PFSK-1 (cell line): ENCODE measurements at regions not wholly inside any gene's neighbourhood (a gene's known extent, or its start where the extent isn't known, plus 50 kb on each side); places are given as distances from the start of the nearest gene placed in this dataset.

Experiments
- FOXP2 ChIP-seq: optimal IDR thresholded peaks from 2 replicates; pipeline ENCODE3; 2011; ENCODE audit warnings: borderline replicate concordance, control low read depth, inconsistent platforms; ENCODE audit not compliant: insufficient read depth; ENCODE audit errors: extremely low read length, extremely low read depth
- POLR2AphosphoS5 ChIP-seq: IDR thresholded peaks from 2 replicates; pipeline ENCODE4 v1.6.1; 2012; ENCODE audit warnings: low read depth, mild to moderate bottlenecking, control low read depth, low read length, moderate library complexity
- REST ChIP-seq, 2 experiments: IDR thresholded peaks; 2 replicates each; pipeline versions ENCODE4 v1.6.1 to v1.8.0; 2011 to 2012; ENCODE audit warnings: low read depth in 2 of 2, low read length in 2 of 2, control low read depth in 1 of 2, inconsistent platforms in 1 of 2, mild to moderate bottlenecking in 1 of 2, moderate library complexity in 1 of 2; ENCODE audit not compliant: insufficient read depth in 1 of 2
- SIN3A ChIP-seq: IDR thresholded peaks from 2 replicates; pipeline ENCODE4 v1.6.1; 2012; ENCODE audit warnings: mild to moderate bottlenecking, low read length, moderate library complexity, borderline replicate concordance; ENCODE audit not compliant: insufficient read depth
- TAF1 ChIP-seq: IDR thresholded peaks from 2 replicates; pipeline ENCODE4 v1.6.1; 2012; ENCODE audit warnings: low read length, control low read depth, borderline replicate concordance; ENCODE audit not compliant: insufficient read depth

GRCh38 chr9:85433046-85433445, 308.7 kb downstream of the AGTPBP1 start:
- TF ChIP-seq REST (IDR thresholded peaks at IDR 0.05; ENCODE audit: insufficient read depth in 1 of 2, low read depth in 2 of 2, low read length in 2 of 2) (no peak), TAF1 (no peak), SIN3A (no peak), POLR2AphosphoS5 (no peak), FOXP2 (no peak)

- TF ChIP-seq REST (IDR thresholded peaks at IDR 0.05; ENCODE audit: insufficient read depth in 1 of 2, low read depth in 2 of 2, low read length in 2 of 2), result no peak
- TF ChIP-seq POLR2AphosphoS5, result no peak
- no peak for TF ChIP-seq TAF1
- TF ChIP-seq FOXP2, result no peak
- no peak for TF ChIP-seq SIN3A
Measured at GRCh38 chr9:85432599-85432998, 309.2 kb downstream of the AGTPBP1 start.

DNA sequence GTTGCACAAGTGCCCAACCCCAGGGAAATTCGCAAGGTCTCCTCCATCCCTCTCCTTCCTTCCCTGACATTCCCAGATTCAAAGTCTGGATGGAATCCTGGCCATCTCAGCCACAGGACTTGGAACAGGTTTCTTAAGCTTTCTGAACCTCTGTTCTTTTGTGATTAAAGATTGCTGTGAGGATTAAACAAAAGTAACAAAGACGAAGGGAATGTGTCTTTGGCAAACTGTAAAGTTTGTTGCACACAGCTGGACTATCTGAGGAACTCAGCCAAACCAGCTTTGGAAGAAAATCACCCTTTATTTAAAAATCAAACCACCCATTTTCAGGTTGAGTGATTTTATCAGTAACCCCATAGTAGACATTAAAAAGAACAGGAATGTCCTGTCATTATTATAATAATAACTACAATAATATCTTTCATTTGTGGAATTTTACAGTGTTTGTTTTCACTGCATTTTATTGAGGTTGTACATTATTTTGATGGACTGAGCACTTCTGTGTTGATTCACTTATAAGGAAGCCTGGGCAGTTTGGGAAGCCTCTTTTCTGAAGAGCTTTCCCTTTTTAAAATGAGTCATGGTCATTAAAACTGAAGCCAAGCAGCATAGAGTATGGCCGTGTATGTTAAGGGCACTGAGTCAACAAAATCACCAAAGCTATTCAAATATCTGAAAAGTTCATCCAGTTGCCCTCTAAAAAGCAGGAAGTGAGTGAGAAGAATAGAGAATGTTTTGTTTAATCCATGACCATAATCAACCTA, 310.2 kb downstream of the AGTPBP1 start:
- no peak for TF ChIP-seq FOXP2
- no peak for TF ChIP-seq SIN3A
- TF ChIP-seq TAF1, result no peak
- no peak for TF ChIP-seq REST (IDR thresholded peaks at IDR 0.05; ENCODE audit: insufficient read depth in 1 of 2, low read depth in 2 of 2, low read length in 2 of 2)
- TF ChIP-seq POLR2AphosphoS5, result no peak

DNA sequence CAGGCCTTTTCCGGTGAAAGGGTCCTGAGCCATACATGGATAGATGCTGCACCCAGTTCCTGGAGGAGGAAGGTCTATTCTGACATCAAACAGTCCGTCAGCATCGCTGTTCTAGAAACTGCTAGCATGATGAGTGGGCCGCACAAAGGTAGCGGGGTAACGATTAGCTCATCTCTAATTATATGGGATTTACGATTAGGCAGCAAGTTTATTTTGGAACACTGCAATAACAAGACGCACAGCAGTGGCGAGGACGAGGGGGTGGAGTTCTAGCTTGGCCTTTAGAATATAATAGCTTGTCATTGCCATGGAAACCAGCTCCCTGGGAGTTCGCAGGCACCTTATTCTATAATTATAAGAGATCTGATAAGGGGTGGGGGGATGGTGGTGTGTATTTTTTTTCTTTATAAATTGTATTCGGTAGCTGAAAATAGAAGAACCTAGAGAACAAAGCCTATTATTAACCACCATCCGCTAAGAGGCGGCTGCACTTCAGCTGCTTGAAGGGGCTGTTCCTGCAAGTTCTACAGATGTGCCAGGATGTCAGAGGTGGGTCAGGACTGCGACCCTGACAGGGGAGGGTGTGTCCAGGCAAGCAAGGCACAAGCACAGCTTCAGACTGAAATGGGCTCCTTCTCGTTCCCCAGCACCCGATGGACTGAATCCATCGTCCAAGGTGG, 311.0 kb downstream of the AGTPBP1 start:
- TF ChIP-seq TAF1, result no peak
- TF ChIP-seq POLR2AphosphoS5, result no peak
- no peak for TF ChIP-seq REST (IDR thresholded peaks at IDR 0.05; ENCODE audit: insufficient read depth in 1 of 2, low read depth in 2 of 2, low read length in 2 of 2)
- no peak for TF ChIP-seq SIN3A
- TF ChIP-seq FOXP2, result no peak

- TF ChIP-seq FOXP2, result no peak
- no peak for TF ChIP-seq SIN3A
- no peak for TF ChIP-seq TAF1
Measured at GRCh38 chr9:85428230-85428629, 313.5 kb downstream of the AGTPBP1 start.
